Superior temporal gyrus (tissue), 1 donor: ENCODE measurements at regions not wholly inside any gene's neighbourhood (a gene's known extent, or its start where the extent isn't known, plus 50 kb on each side); places are given as distances from the start of the nearest gene placed in this dataset.
"Not testable (repeated sequence)": the region's sequence is repeated elsewhere in the genome, so short reads cannot be mapped to it uniquely, and the experiment has no call there.

Source experiments
- DNase-seq: peaks from one replicate; pipeline ENCODE4 v3.0.0-alpha.2; 2016; ENCODE audit errors: extremely low spot score

- no peak for DNase-seq
Measured at GRCh38 chr15:93825682-93826081, 405.7 kb upstream of the MCTP2 start.

GRCh38 chr15:93823971-93824913, 407.1 kb upstream of the MCTP2 start:
- no peak for DNase-seq

- DNase-seq, result no peak
Measured at GRCh38 chr15:93820566-93820965, 410.8 kb upstream of the MCTP2 start.

- peak; percentile 57 for DNase-seq
Measured at GRCh38 chr15:93819826-93820225, 411.5 kb upstream of the MCTP2 start.

GRCh38 chr15:93816815-93817214, 414.5 kb upstream of the MCTP2 start:
- DNase-seq, result no peak

GRCh38 chr15:93811305-93811704, 420.1 kb upstream of the MCTP2 start:
- DNase-seq, result no peak

GRCh38 chr15:93809516-93809915, 421.8 kb upstream of the MCTP2 start:
- no peak for DNase-seq

- no peak for DNase-seq
Measured at GRCh38 chr15:93803421-93804152, 427.8 kb upstream of the MCTP2 start.

- no peak for DNase-seq
Measured at GRCh38 chr15:93801206-93801605, 430.2 kb upstream of the MCTP2 start.

- no peak for DNase-seq
Measured at GRCh38 chr15:93800805-93801204, 430.6 kb upstream of the MCTP2 start.

- DNase-seq, result no peak
Measured at GRCh38 chr15:93789441-93789840, 441.9 kb upstream of the MCTP2 start.

GRCh38 chr15:93780073-93780472, 451.3 kb upstream of the MCTP2 start:
- DNase-seq, result no peak

- no peak for DNase-seq
Measured at GRCh38 chr15:93779341-93779740, 452.0 kb upstream of the MCTP2 start.

- no peak for DNase-seq
Measured at GRCh38 chr15:93771196-93772030, 459.9 kb upstream of the MCTP2 start.

GRCh38 chr15:93770788-93771187, 460.6 kb upstream of the MCTP2 start:
- DNase-seq, result no peak

GRCh38 chr15:93762036-93762435, 469.3 kb upstream of the MCTP2 start:
- DNase-seq, result peak; percentile 28

- DNase-seq, result no peak
Measured at GRCh38 chr15:93759629-93760028, 471.7 kb upstream of the MCTP2 start.

GRCh38 chr15:93758824-93759223, 472.5 kb upstream of the MCTP2 start:
- DNase-seq, result no peak

- DNase-seq, result no peak
Measured at GRCh38 chr15:93748710-93749109, 482.7 kb upstream of the MCTP2 start.

- DNase-seq, result not testable (repeated sequence)
Measured at GRCh38 chr15:93734976-93735375, 496.4 kb upstream of the MCTP2 start.

- no peak for DNase-seq
Measured at GRCh38 chr15:93730724-93731123, 500.6 kb upstream of the MCTP2 start.

GRCh38 chr15:93722165-93722564, 509.2 kb upstream of the MCTP2 start:
- DNase-seq, result no peak
